SU-DHL-6 (cell line): ENCODE measurements at regions not wholly inside any gene's neighbourhood (a gene's known extent, or its start where the extent isn't known, plus 50 kb on each side); places are given as distances from the start of the nearest gene placed in this dataset.
"Not testable (repeated sequence)": the region's sequence is repeated elsewhere in the genome, so short reads cannot be mapped to it uniquely, and the experiment has no call there.

ENCODE experiments used
- EZH2phosphoT487 ChIP-seq: fragments of 200-600 bp; sonication (generic), shearing (Covaris generic); conservative IDR thresholded peaks from 2 replicates; pipeline ENCODE4 v1.6.1; 2018; ENCODE audit warnings: mild to moderate bottlenecking, antibody characterized with exemption, low read length, moderate library complexity, mixed read lengths
- TF ChIP-seq, protein P1 (sequence below): fragments of 200-600 bp; sonication (generic); IDR thresholded peaks from one replicate; pipeline ENCODE4 v1.5.1; 2017; ENCODE audit warnings: antibody characterized with exemption, mild to moderate bottlenecking, low read length, moderate library complexity; ENCODE audit not compliant: insufficient read depth, poor library complexity, severe bottlenecking

DNA sequence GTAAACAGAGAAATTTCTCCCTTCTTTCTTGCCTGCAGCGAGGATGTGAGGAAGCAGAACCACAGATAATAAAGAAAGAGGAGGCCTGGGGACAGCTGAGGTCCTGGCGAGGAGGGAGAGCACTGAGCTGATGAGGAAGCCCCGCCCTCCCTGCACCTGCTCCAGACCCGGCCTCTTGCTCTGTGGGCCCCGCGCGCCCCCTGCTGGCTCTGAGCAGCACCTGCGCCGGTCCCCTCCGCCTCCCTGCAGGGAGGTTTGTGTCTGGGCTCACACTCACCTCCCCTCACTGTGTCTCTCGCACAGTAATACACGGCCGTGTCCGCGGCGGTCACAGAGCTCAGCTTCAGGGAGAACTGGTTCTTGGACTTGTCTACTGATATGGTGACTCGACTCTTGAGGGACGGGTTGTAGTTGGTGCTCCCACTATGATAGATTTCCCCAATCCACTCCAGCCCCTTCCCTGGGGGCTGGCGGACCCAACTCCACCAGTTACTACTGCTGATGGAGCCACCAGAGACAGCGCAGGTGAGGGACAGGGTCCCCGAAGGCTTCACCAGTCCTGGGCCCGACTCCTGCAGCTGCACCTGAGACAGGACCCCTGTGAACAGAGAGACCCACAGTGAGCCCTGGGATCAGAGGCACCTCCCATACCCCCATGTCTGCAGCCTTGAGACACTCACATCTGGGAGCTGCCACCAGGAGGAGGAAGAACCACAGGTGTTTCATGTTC is 485.4 kb downstream of the TMEM121 start:
- TF ChIP-seq, protein P1, sequence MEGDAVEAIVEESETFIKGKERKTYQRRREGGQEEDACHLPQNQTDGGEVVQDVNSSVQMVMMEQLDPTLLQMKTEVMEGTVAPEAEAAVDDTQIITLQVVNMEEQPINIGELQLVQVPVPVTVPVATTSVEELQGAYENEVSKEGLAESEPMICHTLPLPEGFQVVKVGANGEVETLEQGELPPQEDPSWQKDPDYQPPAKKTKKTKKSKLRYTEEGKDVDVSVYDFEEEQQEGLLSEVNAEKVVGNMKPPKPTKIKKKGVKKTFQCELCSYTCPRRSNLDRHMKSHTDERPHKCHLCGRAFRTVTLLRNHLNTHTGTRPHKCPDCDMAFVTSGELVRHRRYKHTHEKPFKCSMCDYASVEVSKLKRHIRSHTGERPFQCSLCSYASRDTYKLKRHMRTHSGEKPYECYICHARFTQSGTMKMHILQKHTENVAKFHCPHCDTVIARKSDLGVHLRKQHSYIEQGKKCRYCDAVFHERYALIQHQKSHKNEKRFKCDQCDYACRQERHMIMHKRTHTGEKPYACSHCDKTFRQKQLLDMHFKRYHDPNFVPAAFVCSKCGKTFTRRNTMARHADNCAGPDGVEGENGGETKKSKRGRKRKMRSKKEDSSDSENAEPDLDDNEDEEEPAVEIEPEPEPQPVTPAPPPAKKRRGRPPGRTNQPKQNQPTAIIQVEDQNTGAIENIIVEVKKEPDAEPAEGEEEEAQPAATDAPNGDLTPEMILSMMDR, result not testable (repeated sequence)
- not testable (repeated sequence) for TF ChIP-seq EZH2phosphoT487
